DND-41 (cell line): ENCODE measurements at regions not wholly inside any gene's neighbourhood (a gene's known extent, or its start where the extent isn't known, plus 50 kb on each side); places are given as distances from the start of the nearest gene placed in this dataset.

ENCODE experiments used
- ATAC-seq: fragments of 200-7000 bp; cut with Tn5 transposase; 3 replicates; pipeline ENCODE4 v1.9.1; 2021; ENCODE audit warnings: low read depth; ENCODE audit not compliant: insufficient read depth
- DNase-seq: peaks from one replicate; pipeline ENCODE4 v3.0.0-alpha.2; 2020
- H2AFZ ChIP-seq: 2 replicates; pipeline ENCODE4 v1.6.0; 2012; ENCODE audit warnings: low read depth, low read length
- H3K27ac ChIP-seq: 2 replicates; pipeline ENCODE4 v1.5.1; 2012; ENCODE audit warnings: low read length, inconsistent platforms
- H3K27me3 ChIP-seq: fragments of 200-600 bp; sonication (generic); 2 replicates; pipeline ENCODE4 v1.6.0; 2012; ENCODE audit warnings: low read length, mild to moderate bottlenecking, inconsistent platforms; ENCODE audit not compliant: insufficient read depth, poor library complexity
- H3K36me3 ChIP-seq: 2 replicates; pipeline ENCODE4 v1.5.1; 2012; ENCODE audit warnings: low read length, inconsistent platforms; ENCODE audit not compliant: insufficient read depth
- H3K4me1 ChIP-seq: 2 replicates; pipeline ENCODE4 v1.5.1; 2012; ENCODE audit warnings: mild to moderate bottlenecking, low read length; ENCODE audit not compliant: insufficient read depth
- H3K4me2 ChIP-seq: 2 replicates; pipeline ENCODE4 v1.6.0; 2012; ENCODE audit warnings: mild to moderate bottlenecking, moderate library complexity, low read length, inconsistent platforms; ENCODE audit not compliant: insufficient read depth
- H3K4me3 ChIP-seq, 2 experiments: fragments of 200-600 bp in 1 of 2; shearing (Covaris generic) in 1 of 2; 2 replicates each; pipeline ENCODE4 v1.5.1; 2012 to 2016; ENCODE audit warnings: inconsistent platforms in 2 of 2, low read length in 2 of 2, mild to moderate bottlenecking in 2 of 2, low read depth in 1 of 2, moderate library complexity in 1 of 2
- H3K79me2 ChIP-seq: 2 replicates; pipeline ENCODE4 v1.6.0; 2012; ENCODE audit warnings: low read length, inconsistent platforms; ENCODE audit not compliant: insufficient read depth
- H3K9ac ChIP-seq: 2 replicates; pipeline ENCODE4 v1.6.0; 2012; ENCODE audit warnings: low read depth, mild to moderate bottlenecking, inconsistent platforms, low read length, moderate library complexity
- H3K9me3 ChIP-seq: 2 replicates; pipeline ENCODE4 v1.5.1; 2012; ENCODE audit warnings: low read length, moderate library complexity, mild to moderate bottlenecking, inconsistent platforms; ENCODE audit not compliant: insufficient read depth, severe bottlenecking
- H4K20me1 ChIP-seq: 2 replicates; pipeline ENCODE4 v1.6.0; 2012; ENCODE audit warnings: low read length; ENCODE audit not compliant: insufficient read depth
- CTCF ChIP-seq: IDR thresholded peaks from 2 replicates; pipeline ENCODE4 v1.5.1; 2012; ENCODE audit warnings: borderline replicate concordance, low read length, moderate library complexity, mild to moderate bottlenecking; ENCODE audit not compliant: poor library complexity, severe bottlenecking; ENCODE audit errors: extremely low read depth
- EZH2 ChIP-seq: IDR thresholded peaks from 3 replicates; pipeline ENCODE4 v1.6.1; 2012; ENCODE audit warnings: borderline replicate concordance, low read depth, mild to moderate bottlenecking, moderate library complexity, low read length, inconsistent platforms; ENCODE audit not compliant: severe bottlenecking

DNA sequence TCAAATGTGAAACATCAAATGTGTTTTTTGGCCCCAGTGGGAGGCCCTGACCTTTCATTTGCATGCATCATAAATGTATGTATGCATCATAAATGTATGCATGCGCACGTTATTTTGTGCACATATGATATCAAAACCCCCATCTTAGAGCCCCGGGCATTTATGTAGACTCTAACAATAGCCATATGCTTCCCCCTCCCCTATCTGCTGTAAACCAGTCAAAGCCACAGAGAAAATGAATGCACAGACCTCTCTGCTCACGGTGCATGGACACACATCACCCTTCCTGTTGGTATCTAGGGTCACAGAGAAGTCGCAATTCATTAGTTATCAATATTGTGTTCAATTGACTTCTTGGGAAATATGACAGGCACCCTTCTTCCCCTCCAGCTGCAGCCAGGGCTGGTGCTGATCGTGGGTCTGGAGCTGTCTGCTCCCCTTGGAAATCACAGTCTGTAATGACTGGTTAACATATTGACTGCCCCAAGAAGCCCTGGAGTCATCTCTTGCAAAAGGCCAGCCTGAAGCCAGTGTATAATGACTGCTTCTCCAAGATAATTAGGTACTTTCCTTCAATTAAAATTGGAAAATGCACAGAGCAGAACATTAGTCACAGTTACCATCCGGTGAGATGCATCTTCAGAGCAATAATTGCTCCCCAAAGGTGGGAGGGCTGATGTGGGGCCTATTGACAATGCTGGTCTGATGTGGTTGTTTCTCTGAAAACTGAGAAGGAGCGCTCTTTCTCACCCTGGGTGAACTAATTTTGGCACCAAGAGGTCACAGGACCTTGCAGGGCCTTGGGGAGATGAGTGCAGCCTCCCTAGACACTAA, 532.2 kb downstream of the CDH26 start:
- no peak overlapping the region for H3K4me3 ChIP-seq
- DNase-seq (no peak), ATAC-seq (no peak)
- no peak overlapping the region for H2AFZ ChIP-seq
- no peak for TF ChIP-seq CTCF
- TF ChIP-seq EZH2, result no peak
- no peaks in the 10 kb centered on the region for H3K36me3 ChIP-seq
- peaks cover under 1% of the 10 kb centered on the region; the same call in 1 of the 2 replicates for H4K20me1 ChIP-seq
- no peak overlapping the region for H3K4me2 ChIP-seq
- H3K27ac ChIP-seq, result no peak overlapping the region
- no peaks in the 10 kb centered on the region for H3K9me3 ChIP-seq
- peaks cover 2% of the 10 kb centered on the region for H3K4me1 ChIP-seq
- no peak overlapping the region for H3K9ac ChIP-seq
- no peaks in the 10 kb centered on the region for H3K79me2 ChIP-seq
- no peaks in the 10 kb centered on the region for H3K27me3 ChIP-seq

- DNase-seq, result no peak
- no peaks in the 10 kb centered on the region for H3K27me3 ChIP-seq
- ATAC-seq, result no peak
- H3K9me3 ChIP-seq, result no peaks in the 10 kb centered on the region
- H3K4me2 ChIP-seq, result no peak overlapping the region
- no peaks in the 10 kb centered on the region for H3K4me1 ChIP-seq
- H2AFZ ChIP-seq, result no peak overlapping the region
- no peaks in the 10 kb centered on the region; the same call in 1 of the 2 replicates for H4K20me1 ChIP-seq
- no peak overlapping the region for H3K4me3 ChIP-seq
- no peaks in the 10 kb centered on the region for H3K36me3 ChIP-seq
- no peaks in the 10 kb centered on the region for H3K79me2 ChIP-seq
- no peak overlapping the region for H3K9ac ChIP-seq
- TF ChIP-seq CTCF, result no peak
- H3K27ac ChIP-seq, result no peak overlapping the region
Observed at GRCh38 chr20:60491051-60491581, 532.9 kb downstream of the CDH26 start.

- H3K9ac ChIP-seq, result no peak overlapping the region
- no peak for TF ChIP-seq EZH2
- no peak for TF ChIP-seq CTCF
- ATAC-seq, result no peak
- H3K79me2 ChIP-seq, result no peaks in the 10 kb centered on the region
- no peak overlapping the region for H3K27ac ChIP-seq
- H3K27me3 ChIP-seq, result no peaks in the 10 kb centered on the region
- no peak for DNase-seq
- no peaks in the 10 kb centered on the region for H3K36me3 ChIP-seq
- H3K9me3 ChIP-seq, result no peaks in the 10 kb centered on the region
- no peaks in the 10 kb centered on the region for H3K4me1 ChIP-seq
- H3K4me2 ChIP-seq, result no peak overlapping the region
- H4K20me1 ChIP-seq, result no peaks in the 10 kb centered on the region
- H2AFZ ChIP-seq, result no peak overlapping the region
- no peak overlapping the region for H3K4me3 ChIP-seq
Observed at GRCh38 chr20:60494476-60494875, 536.3 kb downstream of the CDH26 start.
